ENCODE measurements at regions not wholly inside any gene's neighbourhood (a gene's known extent, or its start where the extent isn't known, plus 50 kb on each side); places are given as distances from the start of the nearest gene placed in this dataset.

DNA sequence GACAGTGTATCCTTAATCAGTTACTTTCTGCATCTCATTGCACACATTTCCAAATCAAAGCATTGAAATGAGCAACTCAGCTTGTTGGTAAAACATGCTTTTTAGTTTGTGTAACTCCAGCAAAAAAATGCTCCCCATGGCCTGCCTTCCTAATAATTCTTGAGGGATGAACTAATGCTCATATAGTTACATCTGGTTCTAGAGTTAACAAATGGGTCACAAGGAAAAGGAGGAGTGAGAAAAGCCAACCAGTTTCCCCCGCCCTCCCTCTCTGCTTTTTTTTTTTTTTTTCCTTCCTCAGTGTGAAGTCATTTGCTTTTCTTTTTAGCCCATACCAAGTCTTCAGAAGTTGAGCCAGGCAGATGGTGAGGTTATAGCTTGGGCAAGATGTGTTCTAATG lies 231.7 kb downstream of the MTX2 start:
- TF ChIP-seq ZNF416 (CRISPR knock-in tag; IDR thresholded peaks at IDR 0.05) (no peak), NFE2L1 (CRISPR knock-in tag; IDR thresholded peaks at IDR 0.05) (no peak), CREB1 (CRISPR knock-in tag; IDR thresholded peaks at IDR 0.05) (no peak), TCF7 (CRISPR knock-in tag; IDR thresholded peaks at IDR 0.05; ENCODE audit: low read depth) (no peak), SOX15 (CRISPR knock-in tag; IDR thresholded peaks at IDR 0.05) (no peak)
- TF ChIP-seq, protein P1, sequence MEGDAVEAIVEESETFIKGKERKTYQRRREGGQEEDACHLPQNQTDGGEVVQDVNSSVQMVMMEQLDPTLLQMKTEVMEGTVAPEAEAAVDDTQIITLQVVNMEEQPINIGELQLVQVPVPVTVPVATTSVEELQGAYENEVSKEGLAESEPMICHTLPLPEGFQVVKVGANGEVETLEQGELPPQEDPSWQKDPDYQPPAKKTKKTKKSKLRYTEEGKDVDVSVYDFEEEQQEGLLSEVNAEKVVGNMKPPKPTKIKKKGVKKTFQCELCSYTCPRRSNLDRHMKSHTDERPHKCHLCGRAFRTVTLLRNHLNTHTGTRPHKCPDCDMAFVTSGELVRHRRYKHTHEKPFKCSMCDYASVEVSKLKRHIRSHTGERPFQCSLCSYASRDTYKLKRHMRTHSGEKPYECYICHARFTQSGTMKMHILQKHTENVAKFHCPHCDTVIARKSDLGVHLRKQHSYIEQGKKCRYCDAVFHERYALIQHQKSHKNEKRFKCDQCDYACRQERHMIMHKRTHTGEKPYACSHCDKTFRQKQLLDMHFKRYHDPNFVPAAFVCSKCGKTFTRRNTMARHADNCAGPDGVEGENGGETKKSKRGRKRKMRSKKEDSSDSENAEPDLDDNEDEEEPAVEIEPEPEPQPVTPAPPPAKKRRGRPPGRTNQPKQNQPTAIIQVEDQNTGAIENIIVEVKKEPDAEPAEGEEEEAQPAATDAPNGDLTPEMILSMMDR (IDR thresholded peaks at IDR 0.05): no peak
- TF ChIP-seq, protein P2, sequence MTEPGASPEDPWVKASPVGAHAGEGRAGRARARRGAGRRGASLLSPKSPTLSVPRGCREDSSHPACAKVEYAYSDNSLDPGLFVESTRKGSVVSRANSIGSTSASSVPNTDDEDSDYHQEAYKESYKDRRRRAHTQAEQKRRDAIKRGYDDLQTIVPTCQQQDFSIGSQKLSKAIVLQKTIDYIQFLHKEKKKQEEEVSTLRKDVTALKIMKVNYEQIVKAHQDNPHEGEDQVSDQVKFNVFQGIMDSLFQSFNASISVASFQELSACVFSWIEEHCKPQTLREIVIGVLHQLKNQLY (CRISPR knock-in tag; IDR thresholded peaks at IDR 0.05): no peak

Data from WTC11 (cell line).